Vagina (tissue), 2 donors: ENCODE measurements at regions not wholly inside any gene's neighbourhood (a gene's known extent, or its start where the extent isn't known, plus 50 kb on each side); places are given as distances from the start of the nearest gene placed in this dataset.

Experiments used
- CTCF ChIP-seq, 3 experiments: fragments of 450-650 bp in 2 of 3; fragments of 200-600 bp in 1 of 3; sonication (generic) in 1 of 3; IDR thresholded peaks; one replicate each; pipeline ENCODE4 v1.5.1; 2017 to 2019; ENCODE audit warnings: antibody characterized with exemption in 3 of 3, mild to moderate bottlenecking in 2 of 3, moderate library complexity in 2 of 3
- POLR2A ChIP-seq, 2 donors: fragments of 450-650 bp; IDR thresholded peaks; one replicate each; pipeline ENCODE4 v1.6.1; 2017; ENCODE audit warnings: antibody characterized with exemption in 2 of 2, mild to moderate bottlenecking in 2 of 2, moderate library complexity in 2 of 2
- POLR2AphosphoS5 ChIP-seq, 2 donors: sonication (generic); formaldehyde crosslinking; IDR thresholded peaks; one replicate each; pipeline ENCODE4 v1.9.0; 2017; ENCODE audit warnings: antibody characterized with exemption in 2 of 2, mild to moderate bottlenecking in 2 of 2, low read depth in 1 of 2; ENCODE audit not compliant: insufficient read depth in 1 of 2

- TF ChIP-seq POLR2A (IDR thresholded peaks at IDR 0.05) = no peak
- no peak for TF ChIP-seq CTCF (IDR thresholded peaks at IDR 0.05)
- TF ChIP-seq POLR2AphosphoS5 (IDR thresholded peaks at IDR 0.05; ENCODE audit: insufficient read depth in 1 of 2, low read depth in 1 of 2) = no peak
Observed at GRCh38 chr13:78478183-78478582, 125.2 kb downstream of the POU4F1 start.
